GM10248 (cell line): ENCODE measurements at regions not wholly inside any gene's neighbourhood (a gene's known extent, or its start where the extent isn't known, plus 50 kb on each side); places are given as distances from the start of the nearest gene placed in this dataset.

Experiments used
- CTCF ChIA-PET: fragments of 300-600 bp; sonication (Branson Sonifier 250); formaldehyde crosslinking; extraction: SDS; loops from one replicate; lab custom pipeline; 2021; ENCODE audit warnings: antibody characterized with exemption; lab: Yijun Ruan, JAX
- POLR2A ChIA-PET: fragments of 350-650 bp; sonication (Branson Sonifier 250); formaldehyde crosslinking; extraction: SDS; loops from one replicate; lab custom pipeline; 2020; ENCODE audit warnings: antibody characterized with exemption; lab: Yijun Ruan, JAX
- DNase-seq: peaks from one replicate; pipeline ENCODE4 v3.0.0; 2012; ENCODE audit errors: extremely low spot score
- CTCF ChIP-seq: IDR thresholded peaks from 2 replicates; pipeline ENCODE4 v1.5.1; 2012; ENCODE audit warnings: mild to moderate bottlenecking, low read depth; ENCODE audit errors: extremely low read depth, missing control alignments, control extremely low read depth

DNA sequence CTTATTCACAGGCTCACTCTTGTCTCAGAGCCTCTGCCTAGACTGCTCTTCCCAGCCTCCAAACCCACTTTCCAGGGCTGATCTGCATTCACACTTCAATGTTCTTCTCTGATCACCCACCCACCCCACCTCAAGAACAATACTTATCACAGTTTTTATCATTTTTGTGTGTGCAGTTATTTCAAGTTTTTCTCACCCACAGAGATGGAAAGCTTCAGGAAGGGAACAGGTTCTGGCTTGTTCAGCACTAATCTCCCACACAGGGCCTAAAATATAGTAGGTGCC is 160.9 kb downstream of the MRPL14 start:
- POLR2A ChIA-PET, result no interaction called here
- no peak for DNase-seq
- no peak for TF ChIP-seq CTCF
- CTCF ChIA-PET, result no interaction called here

DNA sequence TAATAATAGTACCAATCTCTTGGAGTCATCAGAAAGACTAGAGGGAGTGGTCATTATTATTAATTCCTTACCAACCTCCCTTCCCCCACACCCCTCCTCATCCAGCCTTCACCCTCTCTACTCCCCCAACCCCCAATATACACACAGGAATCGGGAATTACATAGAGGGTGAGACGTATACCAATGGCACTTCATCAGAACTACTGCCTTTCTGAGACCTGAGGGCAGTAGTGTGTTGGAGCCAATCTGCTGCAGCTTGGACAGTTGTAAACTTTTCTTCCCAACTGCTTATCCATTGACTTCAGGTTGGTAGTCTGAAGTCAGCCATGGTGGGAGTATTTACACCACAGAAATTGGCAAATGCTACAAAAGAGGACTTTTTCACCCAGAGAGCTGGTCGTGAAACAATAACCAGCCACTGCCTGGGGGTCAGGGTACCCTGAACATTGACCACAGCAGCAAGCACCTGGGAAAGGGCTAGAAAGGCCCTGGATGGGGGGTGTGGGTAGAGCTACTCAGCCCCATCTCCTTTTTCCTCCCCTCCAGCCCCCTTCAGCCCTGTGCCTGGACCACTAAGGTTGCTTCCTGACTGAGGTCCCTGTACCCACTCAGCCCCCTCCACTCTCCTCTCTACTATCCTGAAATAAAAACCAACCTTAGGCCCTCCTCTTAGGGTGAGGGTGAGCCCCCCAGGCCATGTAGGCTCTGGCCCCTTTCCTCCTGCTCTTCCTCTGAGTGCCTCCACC is 161.5 kb downstream of the MRPL14 start:
- no peak for TF ChIP-seq CTCF
- ChIA-PET POLR2A (no interaction called here), CTCF (interaction anchor here (1.0 kb wide), 1 partner anchor 14 kb away, joined by 3 read pairs; no protein-coding TSS in a partner anchor)
- no peak for DNase-seq

DNA sequence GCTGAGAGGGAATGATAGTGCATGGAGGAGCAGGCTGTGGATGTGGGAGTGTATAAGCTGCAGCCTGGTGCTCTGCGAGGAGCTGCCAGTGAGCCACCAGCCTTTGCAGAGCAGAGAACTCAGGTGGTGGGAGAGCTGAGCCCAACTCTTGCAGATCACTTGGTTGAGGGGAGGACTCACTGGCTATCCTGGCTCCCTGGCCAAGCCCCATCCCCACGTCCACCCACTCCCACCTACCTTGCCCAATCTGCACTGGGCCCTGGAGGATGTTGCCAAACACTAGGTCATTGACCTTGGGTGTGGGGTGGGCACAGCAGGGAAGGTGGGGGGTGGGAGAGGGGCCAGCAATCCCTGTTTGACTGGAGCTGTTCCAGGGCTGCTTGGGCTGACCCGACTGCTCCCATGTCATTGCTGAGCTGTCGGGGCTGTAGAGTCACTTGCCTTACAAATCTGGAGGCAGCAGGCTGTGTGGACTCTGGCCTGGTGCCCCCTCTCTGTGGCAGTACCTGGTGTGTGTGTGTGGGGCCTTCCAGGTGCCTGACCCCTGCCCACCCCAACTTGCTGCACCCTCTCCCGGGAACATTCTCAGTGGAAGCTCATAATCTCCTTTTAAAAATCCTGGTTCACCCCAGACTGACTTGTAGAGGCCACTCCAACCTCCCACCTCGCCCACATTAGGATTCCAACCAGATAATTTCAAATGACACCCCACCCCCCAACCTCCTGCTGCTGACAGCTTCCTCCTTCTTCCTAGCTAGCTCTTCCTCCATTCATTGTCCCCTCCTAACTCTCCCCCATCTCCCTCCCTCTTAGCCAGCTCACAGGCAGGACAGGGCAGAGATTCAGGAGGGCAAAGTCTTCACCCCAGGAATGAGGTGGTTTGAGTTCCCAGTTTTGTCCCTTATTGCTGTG is 162.3 kb downstream of the MRPL14 start:
- POLR2A ChIA-PET, result no interaction called here
- no peak for TF ChIP-seq CTCF
- CTCF ChIA-PET, result interaction anchor here (0.9 to 1.1 kb wide), 4 partner anchors 10 to 26 kb away, joined by 3 to 5 read pairs (median 4); no protein-coding TSS in a partner anchor
- no peak for DNase-seq

- no peak for TF ChIP-seq CTCF
- DNase-seq, result no peak
- ChIA-PET CTCF (interaction anchor here (0.9 to 1.1 kb wide), 3 partner anchors 9 to 27 kb away, joined by 3 to 5 read pairs (median 5); no protein-coding TSS in a partner anchor), POLR2A (no interaction called here)
These were observed 163.2 kb downstream of the MRPL14 start for GRCh38 chr6:43963877-43964658.

- no peak for DNase-seq
- CTCF ChIA-PET, result no interaction called here
These were observed 164.0 kb downstream of the MRPL14 start for GRCh38 chr6:43963203-43963602.

More at GRCh38 chr6:43963203-43963602, 164.0 kb downstream of the MRPL14 start:
- TF ChIP-seq CTCF, result no peak
- POLR2A ChIA-PET, result no interaction called here
